HCT116 (cell line): ENCODE measurements at regions not wholly inside any gene's neighbourhood (a gene's known extent, or its start where the extent isn't known, plus 50 kb on each side); places are given as distances from the start of the nearest gene placed in this dataset.

Experiments
- ATAC-seq: fragments of 200-7000 bp; cut with Tn5 transposase; 2 replicates; pipeline ENCODE4 v1.9.1; 2020; ENCODE audit warnings: mild to moderate bottlenecking, moderate library complexity
- BruUV-seq: library from RNA; stranded (reverse); fragments of 400-500 nt; replicated peaks from 2 replicates; lab custom pipeline; 2021; lab: Mats Ljungman, UMichigan
- CTCF ChIA-PET: fragments of 300-600 bp; sonication (Branson Sonifier 250); formaldehyde crosslinking; loops from one replicate; lab custom pipeline; 2021; ENCODE audit warnings: antibody characterized with exemption; lab: Charles Lee
- POLR2A ChIA-PET: fragments of 300-600, 350-600 bp; sonication (Branson Sonifier 250); formaldehyde crosslinking; loops from one replicate; lab custom pipeline; 2021; ENCODE audit warnings: antibody characterized with exemption; lab: Charles Lee
- RAD21 ChIA-PET, 2 experiments: fragments of 300-600 bp; sonication (Branson Sonifier 250); formaldehyde crosslinking; loops; one replicate each; lab custom pipeline; 2023; ENCODE audit warnings: low total read pairs in 2 of 2; ENCODE audit not compliant: uncharacterized antibody in 2 of 2, unreplicated experiment in 2 of 2, low non-redundant PET in 1 of 2; lab: Charles Lee
- DNase-seq: peaks from one replicate; pipeline ENCODE4 v3.0.0-alpha.2; 2010; ENCODE audit warnings: low read depth, low spot score
- H2AFZ ChIP-seq: fragments of 200-600 bp; shearing (Covaris generic), sonication (generic); 2 replicates; pipeline ENCODE4 v1.6.1; 2017; ENCODE audit warnings: low read depth, mixed run types, mixed read lengths, antibody characterized with exemption, low read length; ENCODE audit not compliant: poor library complexity, severe bottlenecking
- H3K27ac ChIP-seq: 2 replicates; pipeline ENCODE4 v1.5.1; 2012; ENCODE audit warnings: low read depth, low read length
- H3K27me3 ChIP-seq: fragments of 200-600 bp; sonication (generic); 2 replicates; pipeline ENCODE4 v1.6.1; 2016; ENCODE audit warnings: mixed run types, low read length, mixed read lengths; ENCODE audit not compliant: insufficient read depth
- H3K36me3 ChIP-seq, 2 experiments: fragments of 200-500 bp in 1 of 2; fragments of 200-600 bp in 1 of 2; sonication (Bioruptor generic) in 1 of 2; sonication (generic) in 1 of 2; 2 replicates each; pipeline versions ENCODE4 v1.5.1 to v1.6.1; 2014 to 2016; ENCODE audit warnings: low read length in 2 of 2, inconsistent platforms in 1 of 2, mixed read lengths in 1 of 2, mixed run types in 1 of 2; ENCODE audit not compliant: insufficient read depth in 2 of 2, control insufficient read depth in 1 of 2
- H3K4me1 ChIP-seq, 2 experiments: fragments of 200-600 bp in 1 of 2; sonication (generic) in 1 of 2; 2 replicates each; pipeline versions ENCODE4 v1.5.1 to v1.6.1; 2012 to 2017; ENCODE audit warnings: low read length in 2 of 2, inconsistent platforms in 1 of 2, mild to moderate bottlenecking in 1 of 2, mixed read lengths in 1 of 2, mixed run types in 1 of 2, moderate library complexity in 1 of 2; ENCODE audit not compliant: insufficient read depth in 2 of 2, control insufficient read depth in 1 of 2
- H3K4me2 ChIP-seq: fragments of 200-600 bp; sonication (generic); 2 replicates; pipeline ENCODE4 v1.6.1; 2017; ENCODE audit warnings: mixed run types, low read length, mixed read lengths
- H3K4me3 ChIP-seq, 2 experiments: fragments of 200-600 bp in 1 of 2; sonication (generic) in 1 of 2; replicated peaks in 1 of 2; 2 replicates each; pipeline ENCODE4 v1.5.1; 2011 to 2016; ENCODE audit warnings: low read length in 2 of 2, control low read depth in 1 of 2, low read depth in 1 of 2, mild to moderate bottlenecking in 1 of 2, mixed read lengths in 1 of 2, mixed run types in 1 of 2
- H3K79me2 ChIP-seq: fragments of 200-600 bp; sonication (generic); 2 replicates; pipeline ENCODE4 v1.6.1; 2017; ENCODE audit warnings: mild to moderate bottlenecking, mixed run types, low read length, moderate library complexity, mixed read lengths; ENCODE audit not compliant: insufficient read depth
- H3K9ac ChIP-seq: fragments of 200-600 bp; sonication (generic); 2 replicates; pipeline ENCODE4 v1.6.1; 2016; ENCODE audit warnings: low read length, mixed read lengths
- H3K9me2 ChIP-seq: fragments of 200-600 bp; sonication (generic), shearing (Covaris generic); 2 replicates; pipeline ENCODE4 v1.6.1; 2017; ENCODE audit warnings: mixed run types, mild to moderate bottlenecking, moderate library complexity; ENCODE audit not compliant: insufficient read depth
- H3K9me3 ChIP-seq, 2 experiments: fragments of 200-500 bp in 1 of 2; fragments of 200-600 bp in 1 of 2; sonication (Bioruptor generic) in 1 of 2; sonication (generic) in 1 of 2; 2 replicates each; pipeline ENCODE4 v1.6.1; 2014 to 2017; ENCODE audit warnings: low read length in 2 of 2, mixed read lengths in 2 of 2, inconsistent platforms in 1 of 2, low read depth in 1 of 2, mild to moderate bottlenecking in 1 of 2, mixed run types in 1 of 2, moderate library complexity in 1 of 2; ENCODE audit not compliant: control insufficient read depth in 1 of 2, insufficient read depth in 1 of 2
- H4K20me1 ChIP-seq: fragments of 200-600 bp; sonication (generic), shearing (Covaris generic); 2 replicates; pipeline ENCODE4 v1.6.1; 2017; ENCODE audit warnings: mixed run types, mild to moderate bottlenecking, moderate library complexity; ENCODE audit not compliant: insufficient read depth
- CBX3 ChIP-seq: IDR thresholded peaks from 2 replicates; pipeline ENCODE4 v1.6.1; 2012; ENCODE audit warnings: low read depth
- CTCF ChIP-seq, 3 experiments: fragments of 200-600 bp in 1 of 3; sonication (generic) in 1 of 3; IDR thresholded peaks in 2 of 3; conservative IDR thresholded peaks in 1 of 3; 2 replicates each; pipeline ENCODE4 v1.5.1; 2012 to 2017; ENCODE audit warnings: low read depth in 2 of 3, low read length in 2 of 3, antibody characterized with exemption in 1 of 3, borderline replicate concordance in 1 of 3, control low read depth in 1 of 3, mild to moderate bottlenecking in 1 of 3, mixed read lengths in 1 of 3, mixed run types in 1 of 3, moderate library complexity in 1 of 3; ENCODE audit not compliant: insufficient read depth in 1 of 3
- ELF1 ChIP-seq: IDR thresholded peaks from 2 replicates; pipeline ENCODE4 v1.6.1; 2012; ENCODE audit warnings: low read depth, borderline replicate concordance
- MAX ChIP-seq: IDR thresholded peaks from 2 replicates; pipeline ENCODE4 v1.6.1; 2012
- RAD21 ChIP-seq: IDR thresholded peaks from 2 replicates; pipeline ENCODE4 v1.6.1; 2012; ENCODE audit warnings: low read depth, mild to moderate bottlenecking
- REST ChIP-seq: IDR thresholded peaks from 2 replicates; pipeline ENCODE4 v1.6.1; 2012; ENCODE audit warnings: low read depth
- TCF7L2 ChIP-seq: IDR thresholded peaks from 2 replicates; pipeline ENCODE4 v1.7.0; 2011; ENCODE audit warnings: borderline replicate concordance, inconsistent platforms; ENCODE audit not compliant: insufficient read depth, insufficient read length; ENCODE audit errors: extremely low read depth
- ZBTB33 ChIP-seq: IDR thresholded peaks from 2 replicates; pipeline ENCODE4 v1.6.1; 2011; ENCODE audit warnings: mild to moderate bottlenecking, low read length, moderate library complexity; ENCODE audit not compliant: insufficient replicate concordance; ENCODE audit errors: extremely low read depth
- ZNF274 ChIP-seq: fragments of 200-500 bp; sonication (Bioruptor generic); IDR thresholded peaks from 2 replicates; pipeline ENCODE4 v1.6.1; 2014; ENCODE audit warnings: mild to moderate bottlenecking, low read depth, low read length, inconsistent platforms
- intact Hi-C: fragments of 100-400 bp; cut with micrococcal nuclease; formaldehyde crosslinking; loops from 2 replicates; pipeline ENCODE4 v1.10.0; 2022

- ChIA-PET CTCF (interaction anchor here (0.7 to 2.1 kb wide), 9 partner anchors 11 to 1017 kb away, joined by 3 to 11 read pairs (median 4); no protein-coding TSS in a partner anchor), POLR2A (no interaction called here), RAD21 (interaction anchor here in 1 of 2 experiments (0.6 kb wide), 1 partner anchor 1011 kb away, joined by 4 read pairs; no protein-coding TSS in a partner anchor)
- intact Hi-C loops, result loop anchor here (5.0 to 10.0 kb wide), 2 partner anchors 910 to 1018 kb away; partner anchors contain the start of gene NETO2
- Histone ChIP-seq H3K4me2 (peak overlapping the region; percentile 46), H3K9me3 (no peaks in the 10 kb centered on the region), H3K9me2 (no peaks in the 10 kb centered on the region), H3K4me1 (peaks cover 0 to 5% of the 10 kb centered on the region in 2 experiments; a peak in 1 of 4 replicates), H3K27me3 (peaks cover 36% of the 10 kb centered on the region), H3K79me2 (no peaks in the 10 kb centered on the region), H3K9ac (no peak overlapping the region), H3K4me3 (no peak overlapping the region), H4K20me1 (no peaks in the 10 kb centered on the region), H3K36me3 (no peaks in the 10 kb centered on the region), H3K27ac (no peak overlapping the region), H2AFZ (peak overlapping the region; percentile 52)
- DNase-seq (peak; percentile 35), ATAC-seq (peak; percentile 97)
- no TSS peak for BruUV-seq
- TF ChIP-seq RAD21 (peak; percentile 71), CTCF (IDR thresholded peaks at IDR 0.05 in 2 of 3, conservative IDR thresholded peaks at IDR 0.05 in 1 of 3; ENCODE audit: borderline replicate concordance in 1 of 3, insufficient read depth in 1 of 3, low read depth in 2 of 3, low read length in 2 of 3) (peak; percentile 37 to 93 (median 84); a peak in 5 of 6 replicates), TCF7L2 (no peak)
Observed at GRCh38 chr16:48054881-48055601, 100.8 kb downstream of the ABCC12 start.

GRCh38 chr16:48053418-48053745 is 102.4 kb downstream of the ABCC12 start:
- H3K9me3 ChIP-seq, result no peaks in the 10 kb centered on the region
- no peak overlapping the region for H3K4me3 ChIP-seq
- H3K4me1 ChIP-seq, result peaks cover 0 to 5% of the 10 kb centered on the region in 2 experiments; a peak in 1 of 4 replicates
- H3K4me2 ChIP-seq, result no peak overlapping the region
- no peaks in the 10 kb centered on the region for H4K20me1 ChIP-seq
- no peak for DNase-seq
- RAD21 ChIA-PET, result no interaction called here
- CTCF ChIA-PET, result interaction anchor here (0.7 to 1.6 kb wide), 2 partner anchors 12 to 111 kb away, joined by 3 to 4 read pairs; no protein-coding TSS in a partner anchor
- H3K79me2 ChIP-seq, result no peaks in the 10 kb centered on the region
- POLR2A ChIA-PET, result no interaction called here
- ATAC-seq, result no peak
- peaks cover 52% of the 10 kb centered on the region for H3K27me3 ChIP-seq
- no TSS peak for BruUV-seq
- no peak overlapping the region for H3K27ac ChIP-seq
- H3K9me2 ChIP-seq, result no peaks in the 10 kb centered on the region
- intact Hi-C loops, result loop anchor here (10.0 kb wide), 1 partner anchor 909 kb away; the partner anchor contains the start of gene NETO2
- no peak overlapping the region for H2AFZ ChIP-seq
- H3K9ac ChIP-seq, result no peak overlapping the region
- no peaks in the 10 kb centered on the region for H3K36me3 ChIP-seq
- TF ChIP-seq ELF1, result no peak
- no peak for TF ChIP-seq ZBTB33
- no peak for TF ChIP-seq REST
- TF ChIP-seq MAX, result no peak
- no peak for TF ChIP-seq CBX3
- no peak for TF ChIP-seq ZNF274
